PC-3 (cell line): ENCODE measurements at regions not wholly inside any gene's neighbourhood (a gene's known extent, or its start where the extent isn't known, plus 50 kb on each side); places are given as distances from the start of the nearest gene placed in this dataset.

Experiments
- CTCF ChIP-seq: fragments of 300-600 bp; sonication (generic); conservative IDR thresholded peaks from 2 replicates; pipeline ENCODE4 v1.5.1; 2017; ENCODE audit warnings: antibody characterized with exemption, low read depth, mild to moderate bottlenecking, low read length
- EZH2 ChIP-seq: fragments of 300-600 bp; sonication (generic); IDR thresholded peaks from one replicate; pipeline ENCODE4 v1.6.1; 2017; ENCODE audit warnings: antibody characterized with exemption, mild to moderate bottlenecking, low read length; ENCODE audit not compliant: unreplicated experiment

DNA sequence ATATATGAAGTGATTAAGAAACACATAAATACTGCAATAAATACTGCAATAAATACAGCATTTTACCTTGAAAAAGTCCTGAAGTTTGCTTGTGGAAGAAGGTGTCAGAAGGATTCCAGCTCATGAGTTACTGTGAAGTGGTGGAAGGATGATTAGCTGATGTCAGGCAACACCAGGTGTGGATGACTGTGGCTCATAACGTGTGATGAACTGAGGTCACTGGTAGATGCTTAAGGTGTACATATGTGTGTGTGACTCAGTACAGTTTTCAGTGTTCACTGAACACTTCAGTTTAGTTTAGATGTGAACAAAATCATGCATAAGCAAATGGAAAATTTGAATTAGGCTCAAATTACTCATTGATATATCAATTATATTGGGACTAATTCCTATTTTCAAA, 1045.0 kb downstream of the NTRK3 start:
- TF ChIP-seq CTCF (no peak), EZH2 (no peak)
